ENCODE measurements at regions not wholly inside any gene's neighbourhood (a gene's known extent, or its start where the extent isn't known, plus 50 kb on each side); places are given as distances from the start of the nearest gene placed in this dataset.

DNA sequence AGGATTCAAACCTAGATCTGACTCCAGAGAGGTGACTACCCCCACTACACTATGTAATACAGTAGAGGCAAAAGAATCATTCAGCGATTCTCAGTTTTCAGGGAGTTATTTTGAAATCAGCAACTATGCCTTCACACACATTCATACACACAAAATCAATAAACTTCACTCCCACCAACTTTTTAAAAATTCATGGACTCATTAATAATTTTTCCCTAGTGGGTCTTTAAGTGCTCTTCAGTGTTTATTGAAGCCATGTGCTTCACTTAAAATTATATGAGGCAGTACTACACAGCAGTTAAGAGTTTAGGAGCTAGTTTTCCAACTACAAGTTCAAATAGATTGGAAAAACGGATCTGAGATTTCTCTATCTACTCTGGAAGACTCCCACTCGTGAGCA lies 452.7 kb upstream of the ADGRB3 start:
- Histone ChIP-seq H3K4me2 (ENCODE audit: control insufficient read depth, insufficient read depth) (no peak overlapping the region), H3K4me3 (no peak overlapping the region), H2AFZ (ENCODE audit: control insufficient read depth, low read depth, low read length) (no peak overlapping the region), H3K27ac (ENCODE audit: control insufficient read depth, insufficient read depth) (no peak overlapping the region), H3K9me3 (replicated peaks; ENCODE audit: control insufficient read depth, insufficient read depth, low read length) (no peaks in the 10 kb centered on the region), H3K79me2 (ENCODE audit: control insufficient read depth, insufficient read depth, low read length) (no peaks in the 10 kb centered on the region), H3K36me3 (ENCODE audit: control insufficient read depth in 2 of 2, insufficient read depth in 2 of 2, low read length in 1 of 2) (no peaks in the 10 kb centered on the region), H3K4me1 (ENCODE audit: control insufficient read depth, insufficient read depth, low read length) (no peaks in the 10 kb centered on the region), H3K9ac (ENCODE audit: control insufficient read depth, insufficient read depth, low read length) (no peak overlapping the region), H3K27me3 (replicated peaks in 1 of 2; ENCODE audit: control insufficient read depth in 2 of 2, insufficient read depth in 2 of 2, low read length in 1 of 2) (no peaks in the 10 kb centered on the region), H4K20me1 (ENCODE audit: control insufficient read depth, insufficient read depth) (no peaks in the 10 kb centered on the region)
- POLR2A ChIA-PET, result no interaction called here
- CTCF ChIA-PET, result interaction anchor here (0.9 kb wide), 1 partner anchor 11 kb away, joined by 3 read pairs; no protein-coding TSS in a partner anchor
- intact Hi-C loops (cut with micrococcal nuclease; ENCODE audit: unreplicated experiment), result no loop called here
- no peak for ATAC-seq
- no TSS peak for BruUV-seq (replicated peaks)
- WGBS (ENCODE audit: insufficient coverage, insufficient replicate concordance, low lambda C conversion rate, missing lambda C conversion rate), result 28% methylated on average over 3 of the region's 3 CpGs
- SMC1A ChIA-PET (ENCODE audit: uncharacterized antibody, unreplicated experiment), result no interaction called here
- in situ Hi-C loops (cut with MboI), result no loop called here
- RAD21 ChIA-PET (ENCODE audit: unreplicated experiment), result interaction anchor here (1.0 kb wide), 1 partner anchor 122 kb away, joined by 3 read pairs; no protein-coding TSS in a partner anchor
- no peak for FAIRE-seq
- DNase-seq (ENCODE audit: low read depth, low spot score), result no peak
- TF ChIP-seq SUPT20H (IDR thresholded peaks at IDR 0.05; ENCODE audit: borderline replicate concordance, control insufficient read depth, low read depth, low read length) (no peak), SIX5 (IDR thresholded peaks at IDR 0.05; ENCODE audit: low read depth, low read length, severe bottlenecking) (no peak), ZNF274 (IDR thresholded peaks at IDR 0.05; ENCODE audit: insufficient read depth, insufficient read length) (no peak), TAF1 (IDR thresholded peaks at IDR 0.05; ENCODE audit: borderline replicate concordance, low read depth, low read length) (no peak), MEF2B (IDR thresholded peaks at IDR 0.05; ENCODE audit: partially characterized antibody, poor library complexity, severe bottlenecking) (no peak), NFXL1 (IDR thresholded peaks at IDR 0.05; ENCODE audit: borderline replicate concordance) (no peak), CREM (IDR thresholded peaks at IDR 0.05; ENCODE audit: low read depth) (no peak), TARDBP (IDR thresholded peaks at IDR 0.05; ENCODE audit: borderline replicate concordance) (no peak), TCF12 (IDR thresholded peaks at IDR 0.05; ENCODE audit: low read depth, low read length) (no peak), TCF3 (IDR thresholded peaks at IDR 0.05; ENCODE audit: borderline replicate concordance, insufficient read depth, low read depth, low read length) (no peak), RELA (IDR thresholded peaks at IDR 0.05; ENCODE audit: borderline replicate concordance, partially characterized antibody) (no peak), IKZF1 (conservative IDR thresholded peaks at IDR 0.05) (no peak)
- TF ChIP-seq, protein P1, sequence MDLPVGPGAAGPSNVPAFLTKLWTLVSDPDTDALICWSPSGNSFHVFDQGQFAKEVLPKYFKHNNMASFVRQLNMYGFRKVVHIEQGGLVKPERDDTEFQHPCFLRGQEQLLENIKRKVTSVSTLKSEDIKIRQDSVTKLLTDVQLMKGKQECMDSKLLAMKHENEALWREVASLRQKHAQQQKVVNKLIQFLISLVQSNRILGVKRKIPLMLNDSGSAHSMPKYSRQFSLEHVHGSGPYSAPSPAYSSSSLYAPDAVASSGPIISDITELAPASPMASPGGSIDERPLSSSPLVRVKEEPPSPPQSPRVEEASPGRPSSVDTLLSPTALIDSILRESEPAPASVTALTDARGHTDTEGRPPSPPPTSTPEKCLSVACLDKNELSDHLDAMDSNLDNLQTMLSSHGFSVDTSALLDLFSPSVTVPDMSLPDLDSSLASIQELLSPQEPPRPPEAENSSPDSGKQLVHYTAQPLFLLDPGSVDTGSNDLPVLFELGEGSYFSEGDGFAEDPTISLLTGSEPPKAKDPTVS (IDR thresholded peaks at IDR 0.05; ENCODE audit: low read depth, low read length), result no peak
- TF ChIP-seq, protein P2, sequence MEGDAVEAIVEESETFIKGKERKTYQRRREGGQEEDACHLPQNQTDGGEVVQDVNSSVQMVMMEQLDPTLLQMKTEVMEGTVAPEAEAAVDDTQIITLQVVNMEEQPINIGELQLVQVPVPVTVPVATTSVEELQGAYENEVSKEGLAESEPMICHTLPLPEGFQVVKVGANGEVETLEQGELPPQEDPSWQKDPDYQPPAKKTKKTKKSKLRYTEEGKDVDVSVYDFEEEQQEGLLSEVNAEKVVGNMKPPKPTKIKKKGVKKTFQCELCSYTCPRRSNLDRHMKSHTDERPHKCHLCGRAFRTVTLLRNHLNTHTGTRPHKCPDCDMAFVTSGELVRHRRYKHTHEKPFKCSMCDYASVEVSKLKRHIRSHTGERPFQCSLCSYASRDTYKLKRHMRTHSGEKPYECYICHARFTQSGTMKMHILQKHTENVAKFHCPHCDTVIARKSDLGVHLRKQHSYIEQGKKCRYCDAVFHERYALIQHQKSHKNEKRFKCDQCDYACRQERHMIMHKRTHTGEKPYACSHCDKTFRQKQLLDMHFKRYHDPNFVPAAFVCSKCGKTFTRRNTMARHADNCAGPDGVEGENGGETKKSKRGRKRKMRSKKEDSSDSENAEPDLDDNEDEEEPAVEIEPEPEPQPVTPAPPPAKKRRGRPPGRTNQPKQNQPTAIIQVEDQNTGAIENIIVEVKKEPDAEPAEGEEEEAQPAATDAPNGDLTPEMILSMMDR (IDR thresholded peaks at IDR 0.05 in 2 of 3, conservative IDR thresholded peaks at IDR 0.05 in 1 of 3; ENCODE audit: control insufficient read depth in 2 of 3, extremely low read depth in 1 of 3, insufficient read depth in 1 of 3, low read depth in 3 of 3, low read length in 3 of 3), result no peak
- TF ChIP-seq, protein P3, sequence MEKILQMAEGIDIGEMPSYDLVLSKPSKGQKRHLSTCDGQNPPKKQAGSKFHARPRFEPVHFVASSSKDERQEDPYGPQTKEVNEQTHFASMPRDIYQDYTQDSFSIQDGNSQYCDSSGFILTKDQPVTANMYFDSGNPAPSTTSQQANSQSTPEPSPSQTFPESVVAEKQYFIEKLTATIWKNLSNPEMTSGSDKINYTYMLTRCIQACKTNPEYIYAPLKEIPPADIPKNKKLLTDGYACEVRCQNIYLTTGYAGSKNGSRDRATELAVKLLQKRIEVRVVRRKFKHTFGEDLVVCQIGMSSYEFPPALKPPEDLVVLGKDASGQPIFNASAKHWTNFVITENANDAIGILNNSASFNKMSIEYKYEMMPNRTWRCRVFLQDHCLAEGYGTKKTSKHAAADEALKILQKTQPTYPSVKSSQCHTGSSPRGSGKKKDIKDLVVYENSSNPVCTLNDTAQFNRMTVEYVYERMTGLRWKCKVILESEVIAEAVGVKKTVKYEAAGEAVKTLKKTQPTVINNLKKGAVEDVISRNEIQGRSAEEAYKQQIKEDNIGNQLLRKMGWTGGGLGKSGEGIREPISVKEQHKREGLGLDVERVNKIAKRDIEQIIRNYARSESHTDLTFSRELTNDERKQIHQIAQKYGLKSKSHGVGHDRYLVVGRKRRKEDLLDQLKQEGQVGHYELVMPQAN (conservative IDR thresholded peaks at IDR 0.05), result no peak
- TF ChIP-seq, protein P4, sequence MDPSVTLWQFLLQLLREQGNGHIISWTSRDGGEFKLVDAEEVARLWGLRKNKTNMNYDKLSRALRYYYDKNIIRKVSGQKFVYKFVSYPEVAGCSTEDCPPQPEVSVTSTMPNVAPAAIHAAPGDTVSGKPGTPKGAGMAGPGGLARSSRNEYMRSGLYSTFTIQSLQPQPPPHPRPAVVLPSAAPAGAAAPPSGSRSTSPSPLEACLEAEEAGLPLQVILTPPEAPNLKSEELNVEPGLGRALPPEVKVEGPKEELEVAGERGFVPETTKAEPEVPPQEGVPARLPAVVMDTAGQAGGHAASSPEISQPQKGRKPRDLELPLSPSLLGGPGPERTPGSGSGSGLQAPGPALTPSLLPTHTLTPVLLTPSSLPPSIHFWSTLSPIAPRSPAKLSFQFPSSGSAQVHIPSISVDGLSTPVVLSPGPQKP (IDR thresholded peaks at IDR 0.05; ENCODE audit: low read depth, low read length), result no peak
- TF ChIP-seq, protein P5, sequence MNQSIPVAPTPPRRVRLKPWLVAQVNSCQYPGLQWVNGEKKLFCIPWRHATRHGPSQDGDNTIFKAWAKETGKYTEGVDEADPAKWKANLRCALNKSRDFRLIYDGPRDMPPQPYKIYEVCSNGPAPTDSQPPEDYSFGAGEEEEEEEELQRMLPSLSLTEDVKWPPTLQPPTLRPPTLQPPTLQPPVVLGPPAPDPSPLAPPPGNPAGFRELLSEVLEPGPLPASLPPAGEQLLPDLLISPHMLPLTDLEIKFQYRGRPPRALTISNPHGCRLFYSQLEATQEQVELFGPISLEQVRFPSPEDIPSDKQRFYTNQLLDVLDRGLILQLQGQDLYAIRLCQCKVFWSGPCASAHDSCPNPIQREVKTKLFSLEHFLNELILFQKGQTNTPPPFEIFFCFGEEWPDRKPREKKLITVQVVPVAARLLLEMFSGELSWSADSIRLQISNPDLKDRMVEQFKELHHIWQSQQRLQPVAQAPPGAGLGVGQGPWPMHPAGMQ (IDR thresholded peaks at IDR 0.05; ENCODE audit: borderline replicate concordance), result no peak
